Endodermal cell (in vitro differentiated cells): ENCODE measurements at regions not wholly inside any gene's neighbourhood (a gene's known extent, or its start where the extent isn't known, plus 50 kb on each side); places are given as distances from the start of the nearest gene placed in this dataset.

Experiments used
- DNase-seq: peaks from one replicate; pipeline ENCODE4 v3.0.0-alpha.2; 2017
- H3K27ac ChIP-seq: 2 replicates; pipeline ENCODE4 v1.5.1; 2013; ENCODE audit warnings: mild to moderate bottlenecking, low read depth, low read length, moderate library complexity
- H3K27me3 ChIP-seq: 2 replicates; pipeline ENCODE4 v1.6.1; 2013; ENCODE audit warnings: mild to moderate bottlenecking, low read length, moderate library complexity; ENCODE audit not compliant: insufficient read depth, control insufficient read depth, poor library complexity, severe bottlenecking
- H3K36me3 ChIP-seq: 2 replicates; pipeline ENCODE4 v1.7.0; 2013; ENCODE audit warnings: mild to moderate bottlenecking, low read length, moderate library complexity; ENCODE audit not compliant: control insufficient read depth, insufficient read depth
- H3K4me1 ChIP-seq: one replicate; pipeline ENCODE4 v1.7.0; 2013; ENCODE audit warnings: low read length; ENCODE audit not compliant: control insufficient read depth, insufficient read depth
- H3K4me3 ChIP-seq: 2 replicates; pipeline ENCODE4 v1.5.1; 2013; ENCODE audit warnings: mild to moderate bottlenecking, low read length, moderate library complexity
- H3K9ac ChIP-seq: 2 replicates; pipeline ENCODE4 v1.6.1; 2013; ENCODE audit warnings: mild to moderate bottlenecking, low read length, moderate library complexity; ENCODE audit not compliant: poor library complexity, severe bottlenecking; ENCODE audit errors: extremely low read depth
- H3K9me3 ChIP-seq: 2 replicates; pipeline ENCODE4 v1.6.1; 2013; ENCODE audit warnings: mild to moderate bottlenecking, low read length, moderate library complexity; ENCODE audit not compliant: control insufficient read depth
- H3K27ac Mint-ChIP-seq: 2 replicates; pipeline ENCODE4 v1.8.0; 2020; ENCODE audit warnings: mixed read lengths
- H3K27me3 Mint-ChIP-seq: 2 replicates; pipeline ENCODE4 v1.8.0; 2021; ENCODE audit warnings: mild to moderate bottlenecking, mixed read lengths; ENCODE audit not compliant: insufficient read depth
- H3K36me3 Mint-ChIP-seq: 2 replicates; pipeline ENCODE4 v1.8.0; 2020; ENCODE audit warnings: low read depth, mixed read lengths
- H3K4me1 Mint-ChIP-seq: 2 replicates; pipeline ENCODE4 v1.8.0; 2020; ENCODE audit warnings: mixed read lengths
- H3K4me3 Mint-ChIP-seq: 2 replicates; pipeline ENCODE4 v1.8.0; 2020; ENCODE audit warnings: mild to moderate bottlenecking, moderate library complexity, mixed read lengths
- H3K9me3 Mint-ChIP-seq: 2 replicates; pipeline ENCODE4 v1.8.0; 2020; ENCODE audit warnings: mild to moderate bottlenecking, mixed read lengths
- CTCF ChIP-seq: fragments of 200-600 bp; sonication (generic); conservative IDR thresholded peaks from 2 replicates; pipeline ENCODE4 v1.5.0; 2021; ENCODE audit warnings: antibody characterized with exemption, mild to moderate bottlenecking
- WGBS, 2 experiments: methylation state at CpG; one replicate each; pipeline versions ENCODE4 v1.1.5 to v1.1.7; 2013; ENCODE audit warnings: missing lambda C conversion rate in 2 of 2, mixed read lengths in 1 of 2; ENCODE audit not compliant: insufficient coverage in 1 of 2, insufficient read length in 1 of 2; 5-methylcytosine and 5-hydroxymethylcytosine counted together

- Mint-ChIP-seq H3K27ac (no peak overlapping the region), H3K36me3 (no peaks in the 10 kb centered on the region), H3K9me3 (peaks cover 2% of the 10 kb centered on the region), H3K4me1 (peaks cover 20% of the 10 kb centered on the region), H3K27me3 (no peaks in the 10 kb centered on the region), H3K4me3 (no peak overlapping the region)
- TF ChIP-seq CTCF = no peak
- Histone ChIP-seq H3K9me3 (no peaks in the 10 kb centered on the region), H3K9ac (no peak overlapping the region), H3K27ac (no peak overlapping the region), H3K27me3 (no peaks in the 10 kb centered on the region), H3K4me3 (no peak overlapping the region), H3K36me3 (no peaks in the 10 kb centered on the region), H3K4me1 (no peaks in the 10 kb centered on the region)
- 87 to 89% methylated on average over 1 to 7 of the region's 7 CpGs for WGBS, 2 experiments
- DNase-seq = no peak
Observed at GRCh38 chr21:39009587-39010225, 173.5 kb downstream of the PSMG1 start.

DNA sequence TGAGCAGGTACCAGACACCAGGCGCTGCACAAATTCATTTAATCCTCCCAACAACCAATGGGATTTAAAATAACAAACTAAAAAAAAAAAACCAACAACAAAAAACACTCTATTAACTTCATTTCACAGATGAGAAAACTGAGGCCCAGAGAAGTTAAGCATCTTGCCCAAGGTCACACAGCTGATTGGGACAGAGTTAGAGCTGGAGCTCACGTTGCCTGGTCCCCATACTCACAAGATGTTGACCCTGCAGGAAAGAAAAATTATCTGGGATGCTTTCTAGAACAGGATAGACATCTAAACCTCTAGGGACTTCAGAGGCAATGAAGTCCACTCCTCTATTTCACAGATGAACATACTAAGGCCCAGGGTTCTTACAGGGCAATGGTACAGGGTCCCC lies 175.3 kb downstream of the PSMG1 start:
- no peak overlapping the region for H3K27ac Mint-ChIP-seq
- Histone ChIP-seq H3K4me3 (no peak overlapping the region), H3K36me3 (no peaks in the 10 kb centered on the region), H3K9ac (no peak overlapping the region), H3K27ac (no peak overlapping the region), H3K9me3 (no peaks in the 10 kb centered on the region), H3K4me1 (no peaks in the 10 kb centered on the region), H3K27me3 (no peaks in the 10 kb centered on the region)
- DNase-seq = no peak
- H3K4me3 Mint-ChIP-seq = no peak overlapping the region
- H3K36me3 Mint-ChIP-seq = no peaks in the 10 kb centered on the region
- no peaks in the 10 kb centered on the region for H3K9me3 Mint-ChIP-seq
- H3K27me3 Mint-ChIP-seq = no peaks in the 10 kb centered on the region
- peaks cover 21% of the 10 kb centered on the region for H3K4me1 Mint-ChIP-seq
- no peak for TF ChIP-seq CTCF
- 95 to 100% methylated on average over 1 to 2 of the region's 2 CpGs for WGBS, 2 experiments

GRCh38 chr21:39007532-39007931 lies 175.7 kb downstream of the PSMG1 start:
- no peaks in the 10 kb centered on the region for H3K36me3 Mint-ChIP-seq
- H3K27ac ChIP-seq = no peak overlapping the region
- TF ChIP-seq CTCF = no peak
- no peaks in the 10 kb centered on the region for H3K9me3 ChIP-seq
- no peaks in the 10 kb centered on the region for H3K27me3 ChIP-seq
- no peak overlapping the region for H3K4me3 Mint-ChIP-seq
- no peak overlapping the region for H3K4me3 ChIP-seq
- no peak overlapping the region for H3K9ac ChIP-seq
- no peak for DNase-seq
- peaks cover 21% of the 10 kb centered on the region for H3K4me1 Mint-ChIP-seq
- WGBS, 2 experiments = 68 to 70% methylated on average over 4 to 8 of the region's 8 CpGs
- no peaks in the 10 kb centered on the region for H3K36me3 ChIP-seq
- no peaks in the 10 kb centered on the region for H3K9me3 Mint-ChIP-seq
- H3K27me3 Mint-ChIP-seq = no peaks in the 10 kb centered on the region
- H3K27ac Mint-ChIP-seq = no peak overlapping the region
- no peaks in the 10 kb centered on the region for H3K4me1 ChIP-seq
